ENCODE measurements at regions not wholly inside any gene's neighbourhood (a gene's known extent, or its start where the extent isn't known, plus 50 kb on each side); places are given as distances from the start of the nearest gene placed in this dataset.

- intact Hi-C loops (cut with DNase I): no loop called here
- ATAC-seq (no peak), DNase-seq (ENCODE audit: missing footprints) (no peak)
Observed at GRCh38 chr1:104733866-104734265, 984.2 kb downstream of the AMY1C start.

- ATAC-seq: no peak
- DNase-seq (ENCODE audit: missing footprints): no peak
- intact Hi-C loops (cut with DNase I): no loop called here
Observed at GRCh38 chr1:104745875-104746274, 996.2 kb downstream of the AMY1C start.

GRCh38 chr1:104746994-104747393 lies 997.3 kb downstream of the AMY1C start:
- intact Hi-C loops (cut with DNase I): no loop called here
- DNase-seq (ENCODE audit: missing footprints) (no peak), ATAC-seq (no peak)

GRCh38 chr1:104760017-104760416 lies 1010.3 kb downstream of the AMY1C start:
- intact Hi-C loops (cut with DNase I): no loop called here
- ATAC-seq (no peak), DNase-seq (ENCODE audit: missing footprints) (no peak)

GRCh38 chr1:104761961-104762570 lies 1012.4 kb downstream of the AMY1C start:
- intact Hi-C loops (cut with DNase I): no loop called here
- DNase-seq (ENCODE audit: missing footprints): no peak
- ATAC-seq: no peak

GRCh38 chr1:104765085-104765484 lies 1015.4 kb downstream of the AMY1C start:
- intact Hi-C loops (cut with DNase I): no loop called here
- no peak for ATAC-seq

GRCh38 chr1:104768466-104768865 lies 1018.8 kb downstream of the AMY1C start:
- DNase-seq (ENCODE audit: missing footprints) (no peak), ATAC-seq (no peak)
- intact Hi-C loops (cut with DNase I): no loop called here

More at GRCh38 chr1:104765085-104765484, 1015.4 kb downstream of the AMY1C start:
- no peak for DNase-seq (ENCODE audit: missing footprints)

GRCh38 chr1:104780470-104781078 lies 1030.9 kb downstream of the AMY1C start:
- no peak for DNase-seq (ENCODE audit: missing footprints)
- intact Hi-C loops (cut with DNase I): loop anchor here (5.0 kb wide), 2 partner anchors 832 to 1012 kb away; no protein-coding TSS in a partner anchor
- ATAC-seq: no peak

GRCh38 chr1:104785575-104786187 lies 1036.0 kb downstream of the AMY1C start:
- ATAC-seq (no peak), DNase-seq (ENCODE audit: missing footprints) (no peak)
- intact Hi-C loops (cut with DNase I): no loop called here

GRCh38 chr1:104787866-104788510 lies 1038.3 kb downstream of the AMY1C start:
- intact Hi-C loops (cut with DNase I): no loop called here
- DNase-seq (ENCODE audit: missing footprints): no peak
- no peak for ATAC-seq

GRCh38 chr1:104791030-104791429 lies 1041.3 kb downstream of the AMY1C start:
- DNase-seq (ENCODE audit: missing footprints) (no peak), ATAC-seq (no peak)
- intact Hi-C loops (cut with DNase I): no loop called here

- intact Hi-C loops (cut with DNase I): no loop called here
Observed at GRCh38 chr1:104794035-104794434, 1044.3 kb downstream of the AMY1C start.

GRCh38 chr1:104795931-104796330 lies 1046.2 kb downstream of the AMY1C start:
- no peak for ATAC-seq
- DNase-seq (ENCODE audit: missing footprints): no peak
- intact Hi-C loops (cut with DNase I): no loop called here

More at GRCh38 chr1:104794035-104794434, 1044.3 kb downstream of the AMY1C start:
- DNase-seq (ENCODE audit: missing footprints): no peak
- ATAC-seq: no peak

GRCh38 chr1:104797982-104798381 lies 1048.3 kb downstream of the AMY1C start:
- DNase-seq (ENCODE audit: missing footprints) (no peak), ATAC-seq (no peak)
- intact Hi-C loops (cut with DNase I): no loop called here

GRCh38 chr1:104801344-104801743 lies 1051.6 kb downstream of the AMY1C start:
- intact Hi-C loops (cut with DNase I): no loop called here
- ATAC-seq (no peak), DNase-seq (ENCODE audit: missing footprints) (no peak)

GRCh38 chr1:104804147-104804546 lies 1054.4 kb downstream of the AMY1C start:
- ATAC-seq (no peak), DNase-seq (ENCODE audit: missing footprints) (no peak)
- intact Hi-C loops (cut with DNase I): no loop called here

GRCh38 chr1:104807590-104807989 lies 1057.9 kb downstream of the AMY1C start:
- intact Hi-C loops (cut with DNase I): no loop called here
- DNase-seq (ENCODE audit: missing footprints) (no peak), ATAC-seq (no peak)

- ATAC-seq (no peak), DNase-seq (ENCODE audit: missing footprints) (no peak)
- intact Hi-C loops (cut with DNase I): no loop called here
Observed at GRCh38 chr1:104825401-104825800, 1075.7 kb downstream of the AMY1C start.

GRCh38 chr1:104830534-104830933 lies 1080.8 kb downstream of the AMY1C start:
- ATAC-seq (no peak), DNase-seq (ENCODE audit: missing footprints) (no peak)
- intact Hi-C loops (cut with DNase I): no loop called here

GRCh38 chr1:104852151-104852550 lies 1102.5 kb downstream of the AMY1C start:
- intact Hi-C loops (cut with DNase I): no loop called here
- no peak for DNase-seq (ENCODE audit: missing footprints)
- no peak for ATAC-seq
